Trophoblast cell (in vitro differentiated cells and primary cell): ENCODE measurements at regions not wholly inside any gene's neighbourhood (a gene's known extent, or its start where the extent isn't known, plus 50 kb on each side); places are given as distances from the start of the nearest gene placed in this dataset.

Source experiments
- DNase-seq, 2 donors: peaks; one replicate each; pipeline ENCODE4 v3.0.0-alpha.2; 2016
- H2AFZ ChIP-seq: 2 replicates; pipeline ENCODE4 v1.6.1; 2013; ENCODE audit warnings: low read length, moderate library complexity, mild to moderate bottlenecking; ENCODE audit not compliant: insufficient read depth, poor library complexity
- H2AK5ac ChIP-seq: 2 replicates; pipeline ENCODE4 v1.6.1; 2013; ENCODE audit warnings: mild to moderate bottlenecking, low read length
- H2BK120ac ChIP-seq: 2 replicates; pipeline ENCODE4 v1.6.1; 2013; ENCODE audit warnings: low read length, mild to moderate bottlenecking, moderate library complexity; ENCODE audit not compliant: insufficient read depth, poor library complexity
- H2BK12ac ChIP-seq: 2 replicates; pipeline ENCODE4 v1.6.1; 2013; ENCODE audit warnings: mild to moderate bottlenecking, low read length, moderate library complexity
- H2BK5ac ChIP-seq: 2 replicates; pipeline ENCODE4 v1.6.1; 2013; ENCODE audit warnings: low read length, low read depth, moderate library complexity, mild to moderate bottlenecking; ENCODE audit not compliant: poor library complexity
- H3K14ac ChIP-seq: 2 replicates; pipeline ENCODE4 v1.6.1; 2013; ENCODE audit warnings: mild to moderate bottlenecking, low read length
- H3K18ac ChIP-seq: 2 replicates; pipeline ENCODE4 v1.6.1; 2013; ENCODE audit warnings: mild to moderate bottlenecking, low read length
- H3K23ac ChIP-seq: 2 replicates; pipeline ENCODE4 v1.6.1; 2013; ENCODE audit warnings: low read length
- H3K27ac ChIP-seq: 2 replicates; pipeline ENCODE4 v1.5.1; 2013; ENCODE audit warnings: low read depth, mild to moderate bottlenecking, inconsistent platforms, low read length, moderate library complexity
- H3K27me3 ChIP-seq: 2 replicates; pipeline ENCODE4 v1.6.1; 2013; ENCODE audit warnings: inconsistent platforms, mild to moderate bottlenecking, low read length, moderate library complexity; ENCODE audit not compliant: insufficient read depth
- H3K36me3 ChIP-seq, 2 experiments: 1 replicate in 1 of 2; 2 replicates in 1 of 2; pipeline ENCODE4 v1.6.1; 2013; ENCODE audit warnings: low read length in 2 of 2, mild to moderate bottlenecking in 2 of 2, moderate library complexity in 1 of 2; ENCODE audit not compliant: insufficient read depth in 2 of 2, control insufficient read depth in 1 of 2
- H3K4ac ChIP-seq: 2 replicates; pipeline ENCODE4 v1.6.1; 2013; ENCODE audit warnings: low read depth, mild to moderate bottlenecking, low read length, moderate library complexity
- H3K4me1 ChIP-seq, 2 experiments: 1 replicate in 1 of 2; 2 replicates in 1 of 2; pipeline ENCODE4 v1.6.1; 2013; ENCODE audit warnings: low read length in 2 of 2, mild to moderate bottlenecking in 2 of 2, moderate library complexity in 1 of 2; ENCODE audit not compliant: insufficient read depth in 2 of 2, control insufficient read depth in 1 of 2
- H3K4me2 ChIP-seq: 2 replicates; pipeline ENCODE4 v1.6.1; 2013; ENCODE audit warnings: inconsistent platforms, mild to moderate bottlenecking, low read length, moderate library complexity
- H3K4me3 ChIP-seq: 2 replicates; pipeline ENCODE4 v1.5.1; 2013; ENCODE audit warnings: mild to moderate bottlenecking, low read depth, low read length, inconsistent platforms
- H3K79me1 ChIP-seq: one replicate; pipeline ENCODE4 v1.6.1; 2013; ENCODE audit warnings: low read length
- H3K79me2 ChIP-seq: 2 replicates; pipeline ENCODE4 v1.6.1; 2013; ENCODE audit warnings: low read length, mild to moderate bottlenecking; ENCODE audit not compliant: control insufficient read depth, insufficient read depth, poor library complexity
- H3K9ac ChIP-seq: 2 replicates; pipeline ENCODE4 v1.6.1; 2013; ENCODE audit warnings: mild to moderate bottlenecking, low read length
- H3K9me3 ChIP-seq: 2 replicates; pipeline ENCODE4 v1.6.1; 2013; ENCODE audit warnings: low read depth, mild to moderate bottlenecking, control low read depth, inconsistent platforms, low read length; ENCODE audit not compliant: insufficient read depth
- H4K12ac ChIP-seq: 2 replicates; pipeline ENCODE4 v1.6.1; 2013; ENCODE audit warnings: low read depth, mild to moderate bottlenecking, low read length, moderate library complexity
- H4K8ac ChIP-seq: 2 replicates; pipeline ENCODE4 v1.6.1; 2013; ENCODE audit warnings: low read depth, mild to moderate bottlenecking, low read length, moderate library complexity
- H4K91ac ChIP-seq: one replicate; pipeline ENCODE4 v1.6.1; 2013; ENCODE audit warnings: low read depth, mild to moderate bottlenecking, low read length, moderate library complexity
- WGBS: extraction: QIAGEN DNeasy Blood & Tissue Kit; methylation state at CpG from one replicate; pipeline ENCODE4 v1.1.7; 2013; ENCODE audit warnings: missing lambda C conversion rate; ENCODE audit not compliant: insufficient read length, insufficient coverage; ENCODE audit errors: extremely low coverage; 5-methylcytosine and 5-hydroxymethylcytosine counted together

- H3K27ac ChIP-seq, result no peak overlapping the region
- H4K8ac ChIP-seq, result no peak overlapping the region
- H2AK5ac ChIP-seq, result no peak overlapping the region
- no peaks in the 10 kb centered on the region for H3K4me1 ChIP-seq
- no peak overlapping the region for H2AFZ ChIP-seq
- H3K23ac ChIP-seq, result no peak overlapping the region
- no peak overlapping the region for H3K14ac ChIP-seq
- no peaks in the 10 kb centered on the region for H3K79me1 ChIP-seq
- no peak overlapping the region for H3K4ac ChIP-seq
- H4K12ac ChIP-seq, result no peak overlapping the region
- no peaks in the 10 kb centered on the region for H3K36me3 ChIP-seq
- H2BK120ac ChIP-seq, result no peak overlapping the region
- H3K79me2 ChIP-seq, result no peaks in the 10 kb centered on the region
- no peak overlapping the region for H3K18ac ChIP-seq
- no peak for DNase-seq
- no peaks in the 10 kb centered on the region for H3K27me3 ChIP-seq
- H4K91ac ChIP-seq, result no peak overlapping the region
- no peak overlapping the region for H3K9ac ChIP-seq
- no peak overlapping the region for H2BK5ac ChIP-seq
- no CpG with 5 or more reads among the region's 5 CpGs for WGBS
- no peak overlapping the region for H3K4me3 ChIP-seq
- H3K4me2 ChIP-seq, result no peak overlapping the region
- no peak overlapping the region for H2BK12ac ChIP-seq
- no peaks in the 10 kb centered on the region for H3K9me3 ChIP-seq
Observed at GRCh38 chr4:23068287-23068686, 375.6 kb downstream of the GBA3 start.

GRCh38 chr4:23062188-23062587 lies 369.5 kb downstream of the GBA3 start:
- Histone ChIP-seq H2BK5ac (no peak overlapping the region), H3K4me2 (no peak overlapping the region), H2BK120ac (no peak overlapping the region), H2BK12ac (no peak overlapping the region), H3K4ac (no peak overlapping the region), H3K9ac (no peak overlapping the region), H3K27ac (no peak overlapping the region), H3K36me3 (no peaks in the 10 kb centered on the region), H4K8ac (no peak overlapping the region), H3K4me1 (no peaks in the 10 kb centered on the region), H3K27me3 (no peaks in the 10 kb centered on the region), H3K4me3 (no peak overlapping the region), H4K12ac (no peak overlapping the region), H3K14ac (no peak overlapping the region), H3K79me2 (no peaks in the 10 kb centered on the region), H3K18ac (no peak overlapping the region), H2AK5ac (no peak overlapping the region), H2AFZ (no peak overlapping the region), H3K9me3 (no peaks in the 10 kb centered on the region), H4K91ac (no peak overlapping the region), H3K79me1 (no peaks in the 10 kb centered on the region), H3K23ac (no peak overlapping the region)
- no peak for DNase-seq
- no CpG with 5 or more reads among the region's 2 CpGs for WGBS

- no peak overlapping the region for H2AFZ ChIP-seq
- H2BK5ac ChIP-seq, result no peak overlapping the region
- H3K36me3 ChIP-seq, result no peaks in the 10 kb centered on the region
- H4K8ac ChIP-seq, result no peak overlapping the region
- no peak overlapping the region for H3K14ac ChIP-seq
- H3K79me2 ChIP-seq, result no peaks in the 10 kb centered on the region
- H3K18ac ChIP-seq, result no peak overlapping the region
- no CpG with 5 or more reads among the region's 3 CpGs for WGBS
- H2BK120ac ChIP-seq, result no peak overlapping the region
- no peaks in the 10 kb centered on the region for H3K27me3 ChIP-seq
- no peaks in the 10 kb centered on the region for H3K9me3 ChIP-seq
- no peak overlapping the region for H3K27ac ChIP-seq
- no peak overlapping the region for H4K91ac ChIP-seq
- H3K4me3 ChIP-seq, result no peak overlapping the region
- H2AK5ac ChIP-seq, result no peak overlapping the region
- H4K12ac ChIP-seq, result no peak overlapping the region
- no peak overlapping the region for H3K9ac ChIP-seq
- H3K79me1 ChIP-seq, result no peaks in the 10 kb centered on the region
- no peak overlapping the region for H3K23ac ChIP-seq
- no peaks in the 10 kb centered on the region for H3K4me1 ChIP-seq
- no peak overlapping the region for H3K4ac ChIP-seq
- H2BK12ac ChIP-seq, result no peak overlapping the region
- no peak for DNase-seq
- H3K4me2 ChIP-seq, result no peak overlapping the region
Observed at GRCh38 chr4:23061431-23061830, 368.7 kb downstream of the GBA3 start.

GRCh38 chr4:23060776-23061175 lies 368.0 kb downstream of the GBA3 start:
- no peak overlapping the region for H3K23ac ChIP-seq
- H3K36me3 ChIP-seq, result no peaks in the 10 kb centered on the region
- H3K18ac ChIP-seq, result no peak overlapping the region
- no peaks in the 10 kb centered on the region for H3K9me3 ChIP-seq
- H3K14ac ChIP-seq, result no peak overlapping the region
- no CpG with 5 or more reads among the region's 1 CpG for WGBS
- H2AFZ ChIP-seq, result no peak overlapping the region
- no peak overlapping the region for H4K8ac ChIP-seq
- no peak overlapping the region for H3K4ac ChIP-seq
- H3K27ac ChIP-seq, result no peak overlapping the region
- H4K12ac ChIP-seq, result no peak overlapping the region
- no peak overlapping the region for H2BK5ac ChIP-seq
- no peaks in the 10 kb centered on the region for H3K27me3 ChIP-seq
- H3K79me2 ChIP-seq, result no peaks in the 10 kb centered on the region
- H3K9ac ChIP-seq, result no peak overlapping the region
- H3K4me2 ChIP-seq, result no peak overlapping the region
- no peak overlapping the region for H2BK12ac ChIP-seq
- no peaks in the 10 kb centered on the region for H3K79me1 ChIP-seq
- no peak overlapping the region for H3K4me3 ChIP-seq
- no peak overlapping the region for H4K91ac ChIP-seq
- H2AK5ac ChIP-seq, result no peak overlapping the region
- no peak for DNase-seq
- H2BK120ac ChIP-seq, result no peak overlapping the region
- no peaks in the 10 kb centered on the region for H3K4me1 ChIP-seq
